HG02981 (cell line): ENCODE measurements at regions not wholly inside any gene's neighbourhood (a gene's known extent, or its start where the extent isn't known, plus 50 kb on each side); places are given as distances from the start of the nearest gene placed in this dataset.
"Not testable (repeated sequence)": the region's sequence is repeated elsewhere in the genome, so short reads cannot be mapped to it uniquely, and the experiment has no call there.

Source experiments
- ATAC-seq: cut with Tn5 transposase; IDR thresholded peaks from one replicate; pipeline ENCODE4 v1.9.1; 2021; ENCODE audit warnings: mild to moderate bottlenecking, moderate library complexity; ENCODE audit not compliant: unreplicated experiment

DNA sequence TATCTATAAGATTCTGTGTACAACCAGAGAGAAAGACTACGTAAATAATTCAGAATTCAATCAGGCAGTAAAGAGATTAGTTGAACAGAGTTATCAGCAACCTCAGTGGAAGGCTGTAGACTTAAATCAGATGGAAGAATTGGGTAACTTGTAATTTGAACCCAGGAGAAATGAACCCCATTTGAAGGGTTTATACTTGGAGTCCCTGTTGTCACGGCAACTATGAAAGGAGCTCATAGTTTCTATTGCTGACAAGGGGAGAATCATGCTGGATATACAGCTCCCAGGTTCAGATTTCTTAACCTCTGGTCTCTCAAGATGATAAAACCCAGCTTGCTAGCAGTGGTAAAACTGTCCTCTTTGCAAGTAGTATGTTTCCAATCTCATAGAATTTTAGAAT lies 54.4 kb upstream of the BMP4 start:
- ATAC-seq = no peak

DNA sequence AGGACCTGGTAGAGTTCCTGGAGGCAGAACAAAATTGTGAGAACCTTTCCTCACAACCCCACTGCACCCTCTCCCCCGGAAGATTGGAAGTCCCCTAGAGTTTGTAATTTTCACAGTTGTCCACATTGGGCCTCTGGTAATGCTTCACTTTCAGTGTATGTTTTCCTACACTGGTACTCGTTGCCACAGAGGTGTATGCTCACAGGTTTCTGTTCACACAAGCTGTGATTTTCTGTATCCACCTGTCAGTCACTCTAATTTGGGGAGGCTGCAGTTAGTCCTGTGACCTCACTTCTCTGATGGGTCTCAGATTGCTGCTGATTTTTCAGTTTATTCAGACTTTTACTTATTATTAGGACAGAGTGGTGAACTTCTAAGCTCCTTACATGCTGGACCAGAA lies 66.4 kb upstream of the BMP4 start:
- no peak for ATAC-seq

- ATAC-seq = no peak
Measured at GRCh38 chr14:54025661-54026060, 69.0 kb upstream of the BMP4 start.

DNA sequence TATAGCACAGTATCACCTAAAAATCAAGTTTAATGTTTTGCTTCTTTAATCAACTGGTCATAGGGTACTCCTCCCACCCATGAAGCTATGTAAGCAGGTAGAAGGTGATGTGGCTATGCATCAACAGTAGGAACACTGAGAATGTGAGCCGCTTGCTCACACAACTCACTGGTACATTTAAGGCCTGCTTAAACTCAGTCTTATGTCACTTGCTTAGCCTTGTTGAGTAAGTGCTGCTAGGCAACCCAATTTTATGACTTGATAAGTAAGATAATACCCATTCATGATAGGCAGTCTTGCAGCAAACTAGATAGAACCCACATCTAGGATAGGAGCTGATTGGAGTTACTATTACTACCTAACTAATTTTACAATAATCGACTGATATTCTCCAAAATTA lies 70.0 kb upstream of the BMP4 start:
- ATAC-seq = no peak

- ATAC-seq = not testable (repeated sequence)
Measured at GRCh38 chr14:54030996-54031395, 74.4 kb upstream of the BMP4 start.

DNA sequence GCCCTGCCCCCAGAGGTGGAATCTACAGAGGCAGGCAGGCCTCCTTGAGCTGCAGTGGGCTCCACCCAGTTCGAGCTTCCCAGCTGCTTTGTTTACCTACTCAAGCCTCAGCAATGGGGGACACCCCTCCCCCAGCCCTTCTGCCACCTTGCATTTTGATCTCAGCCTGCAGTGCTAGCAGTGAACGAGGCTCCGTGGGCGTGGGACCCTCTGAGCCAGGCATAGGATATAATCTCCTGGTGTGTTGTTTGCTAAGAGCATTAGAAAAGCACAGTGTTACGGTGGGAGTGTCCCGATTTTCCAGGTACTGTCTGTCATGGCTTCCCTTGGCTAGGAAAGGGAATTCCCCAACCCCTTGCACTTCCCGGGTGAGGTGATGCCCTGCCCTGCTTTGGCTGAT lies 76.7 kb upstream of the BMP4 start:
- ATAC-seq = not testable (repeated sequence)

DNA sequence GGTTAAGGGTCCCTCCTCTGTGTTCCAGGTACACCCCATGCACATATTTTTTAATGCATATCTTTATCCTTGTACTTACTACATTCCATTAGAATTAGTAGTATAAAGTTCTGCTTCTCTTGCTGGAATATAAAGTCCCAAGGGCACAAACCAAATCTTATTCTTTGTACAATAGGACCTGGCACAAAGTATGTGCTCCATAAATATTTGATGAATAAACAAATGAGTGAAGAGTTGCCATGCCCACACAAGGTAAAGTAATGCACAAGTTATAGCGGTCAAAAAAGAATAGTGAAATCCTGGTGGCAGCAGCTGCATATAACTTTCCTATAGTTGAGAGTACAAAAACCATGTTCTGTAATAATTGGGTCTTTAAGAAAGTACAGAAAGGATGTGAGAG lies 82.1 kb upstream of the BMP4 start:
- ATAC-seq = no peak

DNA sequence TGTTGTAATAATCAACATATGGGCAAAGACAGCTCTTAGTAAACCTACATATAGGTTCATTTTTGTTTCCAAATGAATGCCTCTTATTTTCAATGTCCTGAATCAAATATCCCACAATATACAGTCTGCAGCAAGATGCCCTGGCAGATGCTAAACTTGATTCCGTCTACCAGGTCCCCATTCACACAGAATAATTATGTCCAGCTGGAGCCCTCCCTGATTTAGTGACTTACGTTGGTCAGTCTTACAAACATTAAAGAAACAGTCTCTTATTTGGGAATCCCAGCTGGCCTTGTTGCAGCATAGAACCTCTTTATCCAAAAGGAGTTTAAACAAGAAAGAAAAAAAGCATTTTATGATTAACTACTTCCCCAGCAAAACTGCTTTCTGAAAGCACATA lies 82.7 kb upstream of the BMP4 start:
- no peak for ATAC-seq

GRCh38 chr14:54040846-54041245 lies 84.2 kb upstream of the BMP4 start:
- no peak for ATAC-seq

- ATAC-seq = no peak
Measured at GRCh38 chr14:54046250-54046649, 89.6 kb upstream of the BMP4 start.

- no peak for ATAC-seq
Measured at GRCh38 chr14:54047645-54048308, 91.2 kb upstream of the BMP4 start.

GRCh38 chr14:54048311-54048710 lies 91.7 kb upstream of the BMP4 start:
- ATAC-seq = no peak

GRCh38 chr14:54048736-54049135 lies 92.1 kb upstream of the BMP4 start:
- no peak for ATAC-seq

DNA sequence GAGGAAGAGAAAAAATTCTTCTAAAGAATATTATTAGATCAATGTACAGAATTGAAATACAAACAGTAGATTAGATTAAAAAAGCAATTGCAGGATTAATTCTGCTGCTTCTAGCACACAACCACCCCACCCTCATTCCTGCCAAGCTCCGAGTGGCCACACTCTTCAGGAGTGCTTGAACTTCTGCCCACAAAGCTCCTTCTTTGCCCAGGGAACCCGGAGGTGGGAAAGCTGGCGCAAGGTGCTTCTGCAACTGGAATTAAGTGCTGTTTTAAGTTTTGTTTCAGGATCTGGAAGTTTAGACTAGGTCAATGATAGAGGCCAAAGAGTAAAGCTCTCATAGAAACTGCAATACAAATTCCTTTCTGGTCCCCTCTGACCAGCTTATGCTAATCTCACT lies 94.1 kb upstream of the BMP4 start:
- no peak for ATAC-seq

GRCh38 chr14:54052696-54053385 lies 96.2 kb upstream of the BMP4 start:
- ATAC-seq = no peak

GRCh38 chr14:54053386-54053745 lies 96.7 kb upstream of the BMP4 start:
- no peak for ATAC-seq

GRCh38 chr14:54058505-54058904 lies 101.9 kb upstream of the BMP4 start:
- ATAC-seq = no peak

DNA sequence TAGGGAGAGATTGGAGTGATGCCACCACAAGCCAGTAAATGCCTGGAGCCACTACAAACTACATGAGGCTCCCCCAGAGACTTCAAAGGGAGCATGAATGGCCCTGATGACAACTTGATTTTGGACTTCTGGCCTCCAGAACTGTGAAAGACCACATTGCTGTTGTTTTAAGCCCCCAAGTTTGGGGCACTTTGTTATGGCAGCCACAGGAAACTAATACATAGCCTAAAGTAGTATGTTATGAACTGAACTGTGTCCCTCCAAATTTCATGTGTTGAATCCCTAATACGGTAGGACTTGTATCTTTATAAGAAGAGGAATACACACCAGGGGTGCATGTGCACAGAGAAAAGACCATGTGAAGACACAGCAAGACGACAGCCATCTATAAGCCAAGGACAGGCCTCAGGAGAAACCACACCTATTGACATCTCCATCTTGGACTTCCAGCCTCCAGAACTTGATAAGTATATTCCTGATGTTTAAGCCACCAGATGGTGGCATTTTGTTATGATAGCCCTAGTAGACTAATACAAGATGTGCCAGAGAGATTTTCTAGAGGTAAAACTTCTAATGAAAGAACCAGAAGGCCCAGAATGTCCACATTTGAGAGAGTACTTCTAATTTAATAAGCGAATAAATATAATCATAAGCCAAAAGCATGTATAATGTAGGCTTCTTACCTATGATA lies 127.1 kb upstream of the BMP4 start:
- no peak for ATAC-seq

DNA sequence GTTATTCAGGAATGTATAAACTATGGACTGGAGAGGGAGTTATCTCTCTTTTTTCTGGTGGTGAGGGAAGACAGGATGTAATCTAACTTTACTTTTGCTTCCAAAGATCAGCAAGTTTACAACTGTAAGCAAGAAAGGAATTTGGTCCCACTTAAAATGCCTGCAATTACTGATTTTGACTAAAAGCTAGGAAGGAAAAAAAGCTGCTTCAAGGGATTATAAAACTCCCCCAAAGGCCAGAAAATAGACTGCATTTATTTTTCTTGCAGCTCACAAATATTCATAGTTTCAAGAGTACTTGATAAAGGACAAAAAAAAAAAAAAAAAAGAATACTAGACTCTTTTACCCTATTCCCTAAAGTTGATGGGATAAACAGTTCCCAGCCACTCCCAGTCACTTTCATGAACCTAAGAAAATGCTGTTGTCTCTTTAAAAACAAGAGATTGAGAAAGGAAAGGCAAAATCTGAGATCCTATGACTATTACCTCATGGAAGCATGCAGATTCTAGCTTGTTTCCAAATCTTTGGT lies 128.7 kb upstream of the BMP4 start:
- ATAC-seq = no peak

DNA sequence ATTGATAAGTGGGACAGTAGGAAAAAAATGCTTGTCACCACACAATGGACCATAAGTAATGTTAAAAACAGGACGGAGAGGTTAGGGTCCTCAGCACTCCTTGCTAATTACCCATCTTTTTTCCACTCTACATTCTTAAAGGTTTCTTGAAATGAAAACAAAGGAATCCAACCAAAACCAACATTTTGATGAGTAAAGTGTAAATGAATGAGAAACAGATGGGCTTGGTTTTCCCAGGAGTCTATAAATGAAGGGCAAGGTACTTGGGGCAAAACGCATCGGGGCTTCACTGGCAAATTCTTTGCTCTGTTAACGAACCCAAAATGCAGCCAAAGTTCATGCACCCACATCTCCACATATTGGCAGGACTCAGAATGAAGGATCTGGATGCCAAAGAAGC lies 129.2 kb upstream of the BMP4 start:
- no peak for ATAC-seq

DNA sequence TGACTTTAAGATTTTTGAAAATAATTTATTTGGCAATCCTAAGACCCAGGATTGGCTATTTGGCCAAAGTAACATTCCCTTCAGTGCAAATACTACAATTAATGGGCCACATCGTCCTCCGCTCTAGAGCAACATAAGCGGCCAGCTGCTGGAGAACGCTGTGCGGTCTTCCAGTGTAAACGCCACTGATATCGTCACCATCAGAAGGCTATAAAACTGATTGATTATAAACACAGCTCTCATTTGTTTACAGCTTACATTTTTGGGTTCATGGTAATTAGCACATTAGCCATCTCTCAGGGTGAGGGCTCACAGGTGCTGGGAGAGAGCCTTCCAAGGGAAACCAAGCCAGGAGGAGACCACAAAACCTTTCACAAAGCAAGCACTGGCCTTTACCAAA lies 130.1 kb upstream of the BMP4 start:
- no peak for ATAC-seq

- no peak for ATAC-seq
Measured at GRCh38 chr14:54087376-54087775, 130.8 kb upstream of the BMP4 start.
